ENCODE measurements at regions not wholly inside any gene's neighbourhood (a gene's known extent, or its start where the extent isn't known, plus 50 kb on each side); places are given as distances from the start of the nearest gene placed in this dataset.

DNA sequence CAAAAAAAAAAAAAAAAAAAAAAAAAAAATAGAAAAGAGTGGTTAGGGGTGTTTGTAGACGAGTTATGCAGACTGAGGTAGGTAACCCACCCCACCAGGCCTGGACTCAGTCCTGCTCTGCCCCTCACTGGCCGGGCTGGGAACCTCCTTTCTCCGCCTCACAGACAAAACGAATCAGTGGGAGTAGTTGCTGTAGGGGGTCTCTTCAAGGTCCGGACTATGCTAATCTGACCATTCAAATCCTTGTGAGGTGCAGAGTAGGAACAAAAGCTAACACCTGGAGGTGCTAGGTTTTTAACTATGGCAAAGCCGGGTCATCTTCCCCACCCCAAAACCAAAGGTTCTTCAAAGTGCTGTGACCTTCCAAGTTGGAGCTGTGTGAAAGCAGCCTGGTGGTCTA lies 223.7 kb downstream of the SLC4A3 start:
- TF ChIP-seq, protein P1, sequence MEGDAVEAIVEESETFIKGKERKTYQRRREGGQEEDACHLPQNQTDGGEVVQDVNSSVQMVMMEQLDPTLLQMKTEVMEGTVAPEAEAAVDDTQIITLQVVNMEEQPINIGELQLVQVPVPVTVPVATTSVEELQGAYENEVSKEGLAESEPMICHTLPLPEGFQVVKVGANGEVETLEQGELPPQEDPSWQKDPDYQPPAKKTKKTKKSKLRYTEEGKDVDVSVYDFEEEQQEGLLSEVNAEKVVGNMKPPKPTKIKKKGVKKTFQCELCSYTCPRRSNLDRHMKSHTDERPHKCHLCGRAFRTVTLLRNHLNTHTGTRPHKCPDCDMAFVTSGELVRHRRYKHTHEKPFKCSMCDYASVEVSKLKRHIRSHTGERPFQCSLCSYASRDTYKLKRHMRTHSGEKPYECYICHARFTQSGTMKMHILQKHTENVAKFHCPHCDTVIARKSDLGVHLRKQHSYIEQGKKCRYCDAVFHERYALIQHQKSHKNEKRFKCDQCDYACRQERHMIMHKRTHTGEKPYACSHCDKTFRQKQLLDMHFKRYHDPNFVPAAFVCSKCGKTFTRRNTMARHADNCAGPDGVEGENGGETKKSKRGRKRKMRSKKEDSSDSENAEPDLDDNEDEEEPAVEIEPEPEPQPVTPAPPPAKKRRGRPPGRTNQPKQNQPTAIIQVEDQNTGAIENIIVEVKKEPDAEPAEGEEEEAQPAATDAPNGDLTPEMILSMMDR (IDR thresholded peaks at IDR 0.05): no peak
- TF ChIP-seq POLR2A (IDR thresholded peaks at IDR 0.05): no peak

All from breast epithelium (tissue), 3 donors.